ENCODE measurements at regions not wholly inside any gene's neighbourhood (a gene's known extent, or its start where the extent isn't known, plus 50 kb on each side); places are given as distances from the start of the nearest gene placed in this dataset.
"Not testable (repeated sequence)": the region's sequence is repeated elsewhere in the genome, so short reads cannot be mapped to it uniquely, and the experiment has no call there.

- not testable (repeated sequence) for DNase-seq
These were observed 1370.0 kb downstream of the SUCLG1 start for GRCh38 chr2:83089051-83089450.

GRCh38 chr2:83085869-83086268, 1373.2 kb downstream of the SUCLG1 start:
- DNase-seq, result no peak

- peak; percentile 23 for DNase-seq
These were observed 1377.0 kb downstream of the SUCLG1 start for GRCh38 chr2:83081826-83082690.

GRCh38 chr2:83079007-83079406, 1380.1 kb downstream of the SUCLG1 start:
- DNase-seq, result no peak

- no peak for DNase-seq
These were observed 1386.3 kb downstream of the SUCLG1 start for GRCh38 chr2:83072767-83073166.

- DNase-seq, result no peak
These were observed 1387.2 kb downstream of the SUCLG1 start for GRCh38 chr2:83071914-83072313.

- DNase-seq, result no peak
These were observed 1387.7 kb downstream of the SUCLG1 start for GRCh38 chr2:83071352-83071751.

GRCh38 chr2:83069724-83070123, 1389.4 kb downstream of the SUCLG1 start:
- DNase-seq, result no peak

GRCh38 chr2:83068714-83069113, 1390.4 kb downstream of the SUCLG1 start:
- no peak for DNase-seq

GRCh38 chr2:83067947-83068346, 1391.1 kb downstream of the SUCLG1 start:
- DNase-seq, result no peak

- DNase-seq, result no peak
These were observed 1395.1 kb downstream of the SUCLG1 start for GRCh38 chr2:83063933-83064332.

- no peak for DNase-seq
These were observed 1395.6 kb downstream of the SUCLG1 start for GRCh38 chr2:83063511-83063910.

- no peak for DNase-seq
These were observed 1400.4 kb downstream of the SUCLG1 start for GRCh38 chr2:83058683-83059082.

GRCh38 chr2:83055376-83056010, 1403.6 kb downstream of the SUCLG1 start:
- DNase-seq, result no peak

GRCh38 chr2:83054751-83055150, 1404.3 kb downstream of the SUCLG1 start:
- no peak for DNase-seq

GRCh38 chr2:83051538-83052170, 1407.4 kb downstream of the SUCLG1 start:
- no peak for DNase-seq

GRCh38 chr2:83042053-83042452, 1417.0 kb downstream of the SUCLG1 start:
- no peak for DNase-seq

GRCh38 chr2:83022631-83023210, 1436.4 kb downstream of the SUCLG1 start:
- peak; percentile 15 for DNase-seq

- no peak for DNase-seq
These were observed 1441.6 kb downstream of the SUCLG1 start for GRCh38 chr2:83017366-83018090.

GRCh38 chr2:83016343-83017110, 1442.6 kb downstream of the SUCLG1 start:
- DNase-seq, result no peak

- no peak for DNase-seq
These were observed 1443.2 kb downstream of the SUCLG1 start for GRCh38 chr2:83015900-83016299.
